ENCODE measurements at regions not wholly inside any gene's neighbourhood (a gene's known extent, or its start where the extent isn't known, plus 50 kb on each side); places are given as distances from the start of the nearest gene placed in this dataset.

GRCh38 chr10:49243610-49244283 is 55.2 kb upstream of the C10orf71 start:
- Histone ChIP-seq H3K27me3 (no peaks in the 10 kb centered on the region), H3K4me3 (no peak overlapping the region), H3K4me1 (peaks cover 7% of the 10 kb centered on the region), H3K36me3 (no peaks in the 10 kb centered on the region), H3K9me3 (no peaks in the 10 kb centered on the region), H3K27ac (no peak overlapping the region)
- DNase-seq, result no peak
- TF ChIP-seq CTCF (IDR thresholded peaks at IDR 0.05), result no peak
- intact Hi-C loops (cut with DNase I), result no loop called here
- ATAC-seq, result peak; percentile 26

- Histone ChIP-seq H3K27me3 (no peaks in the 10 kb centered on the region), H3K4me3 (no peak overlapping the region), H3K4me1 (peaks cover 7% of the 10 kb centered on the region), H3K36me3 (no peaks in the 10 kb centered on the region), H3K27ac (no peak overlapping the region), H3K9me3 (no peaks in the 10 kb centered on the region)
- no peak for TF ChIP-seq CTCF (IDR thresholded peaks at IDR 0.05)
- no peak for DNase-seq
- no peak for ATAC-seq
- intact Hi-C loops (cut with DNase I), result no loop called here
Measured at GRCh38 chr10:49243139-49243538, 54.9 kb upstream of the TMEM273 start.

- Histone ChIP-seq H3K27me3 (no peaks in the 10 kb centered on the region), H3K27ac (no peak overlapping the region), H3K4me3 (no peak overlapping the region), H3K9me3 (no peaks in the 10 kb centered on the region), H3K4me1 (peaks cover 7% of the 10 kb centered on the region), H3K36me3 (no peaks in the 10 kb centered on the region)
- TF ChIP-seq CTCF (IDR thresholded peaks at IDR 0.05), result no peak
- no peak for DNase-seq
- intact Hi-C loops (cut with DNase I), result no loop called here
- no peak for ATAC-seq
Measured at GRCh38 chr10:49242604-49243003, 54.4 kb upstream of the TMEM273 start.

GRCh38 chr10:49241385-49241784 is 53.2 kb upstream of the TMEM273 start:
- TF ChIP-seq CTCF (IDR thresholded peaks at IDR 0.05), result no peak
- Histone ChIP-seq H3K9me3 (no peaks in the 10 kb centered on the region), H3K4me3 (no peak overlapping the region), H3K4me1 (peaks cover 7% of the 10 kb centered on the region), H3K36me3 (no peaks in the 10 kb centered on the region), H3K27me3 (no peaks in the 10 kb centered on the region), H3K27ac (no peak overlapping the region)
- DNase-seq (no peak), ATAC-seq (peak; percentile 34)
- intact Hi-C loops (cut with DNase I), result no loop called here

GRCh38 chr10:49240946-49241345 is 52.8 kb upstream of the TMEM273 start:
- no peak overlapping the region for H3K4me3 ChIP-seq
- no peaks in the 10 kb centered on the region for H3K36me3 ChIP-seq
- H3K4me1 ChIP-seq, result peaks cover 7% of the 10 kb centered on the region
- TF ChIP-seq CTCF (IDR thresholded peaks at IDR 0.05), result no peak
- no peak overlapping the region for H3K27ac ChIP-seq
- intact Hi-C loops (cut with DNase I), result no loop called here
- no peaks in the 10 kb centered on the region for H3K27me3 ChIP-seq
- H3K9me3 ChIP-seq, result no peaks in the 10 kb centered on the region
- DNase-seq (no peak), ATAC-seq (peak; percentile 79)
